Endothelial cell (in vitro differentiated cells): ENCODE measurements at regions not wholly inside any gene's neighbourhood (a gene's known extent, or its start where the extent isn't known, plus 50 kb on each side); places are given as distances from the start of the nearest gene placed in this dataset.

Experiments
- DNase-seq: peaks from one replicate; pipeline ENCODE4 v3.0.0; 2021; ENCODE audit warnings: low spot score
- H3K27ac Mint-ChIP-seq: one replicate; pipeline ENCODE4 v1.8.0; 2021; ENCODE audit warnings: mixed read lengths, inconsistent platforms; ENCODE audit not compliant: unreplicated experiment
- H3K27me3 Mint-ChIP-seq: one replicate; pipeline ENCODE4 v1.8.0; 2021; ENCODE audit warnings: mild to moderate bottlenecking, moderate library complexity, mixed read lengths, inconsistent platforms; ENCODE audit not compliant: unreplicated experiment
- H3K36me3 Mint-ChIP-seq: one replicate; pipeline ENCODE4 v1.8.0; 2021; ENCODE audit warnings: mild to moderate bottlenecking, low read depth, mixed read lengths, inconsistent platforms; ENCODE audit not compliant: unreplicated experiment
- H3K4me1 Mint-ChIP-seq: one replicate; pipeline ENCODE4 v1.8.0; 2021; ENCODE audit warnings: mild to moderate bottlenecking, mixed read lengths, inconsistent platforms; ENCODE audit not compliant: unreplicated experiment
- H3K4me3 Mint-ChIP-seq: one replicate; pipeline ENCODE4 v1.8.0; 2021; ENCODE audit warnings: mild to moderate bottlenecking, mixed read lengths, inconsistent platforms; ENCODE audit not compliant: unreplicated experiment
- H3K9me3 Mint-ChIP-seq: one replicate; pipeline ENCODE4 v1.8.0; 2021; ENCODE audit warnings: mixed read lengths, inconsistent platforms; ENCODE audit not compliant: unreplicated experiment
- CTCF ChIP-seq: fragments of 200-600 bp; sonication (generic); IDR thresholded peaks from one replicate; pipeline ENCODE4 v1.5.0; 2021; ENCODE audit warnings: antibody characterized with exemption; ENCODE audit not compliant: unreplicated experiment

GRCh38 chr13:53201454-53202225, 173.0 kb downstream of the OLFM4 start:
- TF ChIP-seq CTCF = peak; percentile 49
- H3K27me3 Mint-ChIP-seq = peaks cover 14% of the 10 kb centered on the region
- H3K4me3 Mint-ChIP-seq = no peak overlapping the region
- no peaks in the 10 kb centered on the region for H3K4me1 Mint-ChIP-seq
- H3K9me3 Mint-ChIP-seq = no peaks in the 10 kb centered on the region
- DNase-seq = peak; percentile 10
- no peak overlapping the region for H3K27ac Mint-ChIP-seq
- H3K36me3 Mint-ChIP-seq = no peaks in the 10 kb centered on the region

DNA sequence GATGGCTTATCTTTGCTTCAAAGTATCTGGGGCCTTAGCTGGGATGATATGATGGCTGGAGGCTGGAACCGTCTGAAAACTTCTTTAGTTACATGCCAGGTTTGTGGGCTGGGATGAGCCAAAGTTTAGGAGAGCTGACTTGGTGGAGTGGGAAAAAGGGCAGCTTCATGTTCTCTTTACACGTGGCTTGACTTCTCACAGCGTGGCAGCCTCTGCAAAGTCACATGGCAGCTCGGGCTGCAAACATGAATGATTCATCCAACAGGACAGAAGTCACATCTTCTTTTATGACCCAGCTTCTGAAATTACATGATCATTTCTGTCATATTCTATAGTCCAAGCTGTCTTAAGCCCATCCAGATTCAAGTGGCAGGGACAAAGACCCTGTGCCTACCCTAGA, 176.0 kb downstream of the OLFM4 start:
- Mint-ChIP-seq H3K9me3 (no peaks in the 10 kb centered on the region), H3K36me3 (no peaks in the 10 kb centered on the region), H3K27me3 (peaks cover 10% of the 10 kb centered on the region), H3K4me1 (no peaks in the 10 kb centered on the region), H3K4me3 (no peak overlapping the region), H3K27ac (no peak overlapping the region)
- no peak for DNase-seq
- TF ChIP-seq CTCF = no peak

DNA sequence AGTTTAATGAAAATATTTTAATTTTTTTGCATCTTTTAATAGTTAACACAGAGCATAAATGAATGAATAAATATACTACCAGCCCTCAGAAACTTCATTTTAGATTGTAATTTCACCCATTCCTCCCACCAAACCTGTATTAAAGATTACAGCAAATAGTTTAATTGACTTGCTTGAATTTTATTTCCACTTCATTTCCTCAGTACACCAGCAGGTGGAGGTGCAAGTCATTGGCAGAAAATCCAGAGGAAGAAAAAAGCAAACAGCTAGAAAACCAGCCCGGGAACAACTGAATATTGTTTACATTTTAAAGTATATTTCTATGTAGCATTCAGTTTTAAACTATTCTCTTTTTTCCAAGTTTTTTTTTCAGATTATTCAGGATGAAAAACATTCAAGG, 177.8 kb downstream of the OLFM4 start:
- peaks cover 8% of the 10 kb centered on the region for H3K27me3 Mint-ChIP-seq
- DNase-seq = no peak
- no peak overlapping the region for H3K27ac Mint-ChIP-seq
- H3K9me3 Mint-ChIP-seq = no peaks in the 10 kb centered on the region
- no peaks in the 10 kb centered on the region for H3K4me1 Mint-ChIP-seq
- TF ChIP-seq CTCF = peak; percentile 81
- H3K4me3 Mint-ChIP-seq = no peak overlapping the region
- H3K36me3 Mint-ChIP-seq = no peaks in the 10 kb centered on the region

DNA sequence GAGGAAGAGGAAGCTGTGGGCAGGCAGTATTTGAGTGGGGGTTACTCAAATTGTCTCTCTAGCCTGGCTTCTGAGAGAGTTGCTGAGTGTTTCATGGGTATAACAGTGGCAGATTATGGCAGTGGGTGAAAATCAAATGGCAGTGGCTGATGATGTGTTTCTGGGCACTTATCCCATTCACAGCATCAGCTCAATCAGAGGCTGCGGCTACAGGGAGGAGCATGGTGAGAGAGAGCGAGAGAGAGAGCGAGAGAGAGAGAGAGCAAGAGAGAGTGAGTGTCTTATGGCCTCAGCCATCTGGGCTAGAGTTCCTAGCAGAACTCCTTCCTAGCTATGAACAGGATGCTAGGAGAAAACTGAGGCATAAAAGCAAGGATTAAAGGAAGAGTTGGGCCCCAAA, 178.9 kb downstream of the OLFM4 start:
- Mint-ChIP-seq H3K4me1 (no peaks in the 10 kb centered on the region), H3K4me3 (no peak overlapping the region), H3K27me3 (peaks cover 4% of the 10 kb centered on the region), H3K9me3 (no peaks in the 10 kb centered on the region), H3K27ac (no peak overlapping the region), H3K36me3 (no peaks in the 10 kb centered on the region)
- no peak for DNase-seq
- TF ChIP-seq CTCF = no peak

- no peaks in the 10 kb centered on the region for H3K27me3 Mint-ChIP-seq
- H3K4me3 Mint-ChIP-seq = no peak overlapping the region
- no peaks in the 10 kb centered on the region for H3K9me3 Mint-ChIP-seq
- no peaks in the 10 kb centered on the region for H3K36me3 Mint-ChIP-seq
- H3K27ac Mint-ChIP-seq = no peak overlapping the region
- DNase-seq = no peak
- no peaks in the 10 kb centered on the region for H3K4me1 Mint-ChIP-seq
- TF ChIP-seq CTCF = no peak
Measured at GRCh38 chr13:53214433-53214832, 185.8 kb downstream of the OLFM4 start.
